Neural progenitor cell (in vitro differentiated cells): ENCODE measurements at regions not wholly inside any gene's neighbourhood (a gene's known extent, or its start where the extent isn't known, plus 50 kb on each side); places are given as distances from the start of the nearest gene placed in this dataset.

ENCODE experiments used
- CTCF ChIP-seq: fragments of 200-600 bp; sonication (generic); IDR thresholded peaks from 2 replicates; pipeline ENCODE4 v1.5.1; 2017; ENCODE audit warnings: antibody characterized with exemption, mild to moderate bottlenecking
- EZH2 ChIP-seq: fragments of 200-600 bp; sonication (generic); IDR thresholded peaks from 2 replicates; pipeline ENCODE4 v1.6.1; 2017; ENCODE audit warnings: antibody characterized with exemption, mild to moderate bottlenecking, moderate library complexity
- EZH2phosphoT487 ChIP-seq: fragments of 200-600 bp; sonication (generic); IDR thresholded peaks from 2 replicates; pipeline ENCODE4 v1.6.1; 2017; ENCODE audit warnings: antibody characterized with exemption

GRCh38 chr6:145266432-145267075 lies 468.8 kb downstream of the EPM2A start:
- TF ChIP-seq EZH2 (no peak), CTCF (no peak), EZH2phosphoT487 (no peak)
